HEK293 (cell line): ENCODE measurements at regions not wholly inside any gene's neighbourhood (a gene's known extent, or its start where the extent isn't known, plus 50 kb on each side); places are given as distances from the start of the nearest gene placed in this dataset.

Experiments used
- CTCF ChIA-PET: fragments of 350-600 bp; formaldehyde crosslinking; extraction: SDS; loops from one replicate; lab custom pipeline; 2021; ENCODE audit warnings: antibody characterized with exemption; lab: Yijun Ruan, JAX
- POLR2A ChIA-PET: fragments of 300-600 bp; formaldehyde crosslinking; extraction: SDS; loops from one replicate; lab custom pipeline; 2020; ENCODE audit warnings: antibody characterized with exemption, inconsistent platforms; lab: Yijun Ruan, JAX
- H3K27ac ChIP-seq: fragments of 200-500 bp; sonication (Bioruptor generic); 2 replicates; pipeline ENCODE4 v1.5.1; 2014; ENCODE audit warnings: low read depth, low read length, control low read depth, inconsistent platforms; ENCODE audit errors: extremely low read depth
- H3K36me3 ChIP-seq, 2 experiments: fragments of 200-500 bp in 1 of 2; sonication (Bioruptor generic) in 1 of 2; 1 replicate in 1 of 2; 2 replicates in 1 of 2; pipeline ENCODE4 v1.5.1; 2014 to 2017; ENCODE audit warnings: inconsistent platforms in 2 of 2, low read length in 2 of 2; ENCODE audit not compliant: control insufficient read depth in 2 of 2, insufficient read depth in 1 of 2
- H3K4me1 ChIP-seq: fragments of 200-500 bp; sonication (Bioruptor generic); 2 replicates; pipeline ENCODE4 v1.5.1; 2014; ENCODE audit warnings: mild to moderate bottlenecking, low read length, inconsistent platforms; ENCODE audit not compliant: control insufficient read depth, insufficient read depth
- H3K4me3 ChIP-seq: 2 replicates; pipeline ENCODE4 v1.5.1; 2011; ENCODE audit warnings: low read depth, mild to moderate bottlenecking, control low read depth, low read length, moderate library complexity
- H3K9me3 ChIP-seq: fragments of 200-500 bp; sonication (Bioruptor generic); 2 replicates; pipeline ENCODE4 v1.5.1; 2014; ENCODE audit warnings: low read depth, low read length, inconsistent platforms; ENCODE audit not compliant: control insufficient read depth, insufficient read depth
- KLF16 ChIP-seq: fragments of 450-650 bp; formaldehyde crosslinking; IDR thresholded peaks from 2 replicates; pipeline ENCODE4 v1.5.1; 2017; ENCODE audit warnings: missing biosample characterization, missing genetic modification characterization
- KLF17 ChIP-seq: fragments of 450-650 bp; formaldehyde crosslinking; IDR thresholded peaks from 2 replicates; pipeline ENCODE4 v1.5.1; 2016; ENCODE audit warnings: missing biosample characterization, missing genetic modification characterization
- PRDM4 ChIP-seq: fragments of 450-650 bp; formaldehyde crosslinking; IDR thresholded peaks from 2 replicates; pipeline ENCODE4 v1.5.1; 2017; ENCODE audit warnings: missing biosample characterization, missing genetic modification characterization
- SALL2 ChIP-seq: fragments of 450-650 bp; formaldehyde crosslinking; IDR thresholded peaks from 2 replicates; pipeline ENCODE4 v1.5.0; 2017; ENCODE audit warnings: missing biosample characterization, mild to moderate bottlenecking, missing genetic modification characterization, borderline replicate concordance
- ZBTB21 ChIP-seq: fragments of 450-650 bp; formaldehyde crosslinking; IDR thresholded peaks from 2 replicates; pipeline ENCODE4 v1.5.1; 2017; ENCODE audit warnings: missing biosample characterization, missing genetic modification characterization
- ZEB2 ChIP-seq: fragments of 450-650 bp; formaldehyde crosslinking; IDR thresholded peaks from 2 replicates; pipeline ENCODE4 v1.5.1; 2016; ENCODE audit warnings: missing biosample characterization, missing genetic modification characterization
- ZIC2 ChIP-seq: fragments of 450-650 bp; formaldehyde crosslinking; IDR thresholded peaks from 2 replicates; pipeline ENCODE4 v1.5.1; 2016; ENCODE audit warnings: missing biosample characterization, missing genetic modification characterization
- ZNF2 ChIP-seq: fragments of 450-650 bp; formaldehyde crosslinking; IDR thresholded peaks from 2 replicates; pipeline ENCODE4 v1.5.1; 2016; ENCODE audit warnings: missing biosample characterization, missing genetic modification characterization
- ZNF211 ChIP-seq: fragments of 450-650 bp; formaldehyde crosslinking; IDR thresholded peaks from 2 replicates; pipeline ENCODE4 v1.5.1; 2016; ENCODE audit warnings: low read depth, missing biosample characterization, missing genetic modification characterization
- ZNF302 ChIP-seq: fragments of 450-650 bp; formaldehyde crosslinking; IDR thresholded peaks from 2 replicates; pipeline ENCODE4 v1.5.1; 2016; ENCODE audit warnings: missing biosample characterization, missing genetic modification characterization, low read depth
- ZNF311 ChIP-seq: fragments of 450-650 bp; formaldehyde crosslinking; IDR thresholded peaks from 2 replicates; pipeline ENCODE4 v1.5.1; 2017; ENCODE audit warnings: missing biosample characterization, missing genetic modification characterization, borderline replicate concordance
- ZNF354C ChIP-seq: fragments of 450-650 bp; formaldehyde crosslinking; IDR thresholded peaks from 2 replicates; pipeline ENCODE4 v1.5.1; 2016; ENCODE audit warnings: missing biosample characterization, missing genetic modification characterization, low read depth, borderline replicate concordance
- ZNF629 ChIP-seq: fragments of 450-650 bp; formaldehyde crosslinking; IDR thresholded peaks from 2 replicates; pipeline ENCODE4 v1.5.1; 2017; ENCODE audit warnings: missing biosample characterization, missing genetic modification characterization
- ZNF639 ChIP-seq: fragments of 450-650 bp; formaldehyde crosslinking; IDR thresholded peaks from 2 replicates; pipeline ENCODE4 v1.5.1; 2016; ENCODE audit warnings: missing biosample characterization, missing genetic modification characterization
- ZNF692 ChIP-seq: fragments of 450-650 bp; formaldehyde crosslinking; IDR thresholded peaks from 2 replicates; pipeline ENCODE4 v1.5.1; 2016; ENCODE audit warnings: missing biosample characterization, missing genetic modification characterization
- ZNF701 ChIP-seq: fragments of 450-650 bp; formaldehyde crosslinking; IDR thresholded peaks from 2 replicates; pipeline ENCODE4 v1.5.1; 2016; ENCODE audit warnings: missing biosample characterization, missing genetic modification characterization
- ZNF768 ChIP-seq: fragments of 450-650 bp; formaldehyde crosslinking; IDR thresholded peaks from 2 replicates; pipeline ENCODE4 v1.5.1; 2018; ENCODE audit warnings: missing biosample characterization, mild to moderate bottlenecking, missing genetic modification characterization
- ZSCAN18 ChIP-seq: fragments of 450-650 bp; formaldehyde crosslinking; IDR thresholded peaks from 2 replicates; pipeline ENCODE4 v1.5.1; 2016; ENCODE audit warnings: missing biosample characterization, missing genetic modification characterization
- ZSCAN30 ChIP-seq: fragments of 450-650 bp; IDR thresholded peaks from 2 replicates; pipeline ENCODE4 v1.5.1; 2018; ENCODE audit warnings: missing biosample characterization, mild to moderate bottlenecking, missing genetic modification characterization, moderate library complexity
- TF ChIP-seq, protein P1 (sequence below): fragments of 450-650 bp; formaldehyde crosslinking; IDR thresholded peaks from 2 replicates; pipeline ENCODE4 v1.5.1; 2016; ENCODE audit warnings: missing biosample characterization, missing genetic modification characterization
- TF ChIP-seq, protein P2 (sequence below): fragments of 450-650 bp; formaldehyde crosslinking; IDR thresholded peaks from 2 replicates; pipeline ENCODE4 v1.5.1; 2016; ENCODE audit warnings: missing biosample characterization, missing genetic modification characterization
- TF ChIP-seq, protein P3 (sequence below): fragments of 450-650 bp; formaldehyde crosslinking; IDR thresholded peaks from 2 replicates; pipeline ENCODE4 v1.5.1; 2017; ENCODE audit warnings: missing biosample characterization, mild to moderate bottlenecking, missing genetic modification characterization, moderate library complexity

DNA sequence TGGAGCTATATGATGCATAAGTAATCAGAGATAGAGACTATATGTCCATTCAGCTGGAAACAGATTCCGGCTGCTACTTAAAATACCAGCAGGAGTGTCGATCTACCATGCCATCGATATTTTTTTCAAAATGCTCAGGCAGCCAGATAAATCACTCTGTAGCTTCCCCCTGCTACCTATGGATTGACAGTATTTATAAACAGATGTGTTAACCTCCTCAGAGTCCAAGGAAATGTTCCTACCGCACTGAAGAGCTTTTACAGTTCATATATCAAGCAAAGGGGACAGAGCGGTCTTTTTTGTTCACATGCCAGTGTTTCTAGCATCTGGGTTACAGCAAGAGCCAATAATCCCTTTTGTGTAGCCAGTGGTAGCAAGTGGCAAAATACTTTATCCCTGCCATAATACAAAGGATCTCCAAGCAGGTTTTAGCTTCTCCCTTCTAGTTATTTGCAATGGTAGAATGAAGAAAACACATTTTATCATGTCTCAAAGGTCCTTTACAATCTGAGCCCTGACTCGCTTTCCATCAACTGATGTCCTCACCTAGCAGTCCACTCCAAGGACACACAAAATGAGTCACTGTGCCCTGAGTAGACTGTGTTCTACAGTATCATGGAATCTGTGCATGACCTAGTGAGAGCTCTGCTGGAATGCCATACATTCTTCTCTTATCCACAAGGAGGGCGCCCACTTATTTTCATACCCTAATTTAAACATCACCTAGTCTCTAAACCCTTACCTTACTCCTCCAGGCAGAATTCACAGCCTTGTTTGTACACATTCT, 507.0 kb downstream of the TBL1XR1 start (continued):
- no peak for TF ChIP-seq KLF16
- TF ChIP-seq ZNF768: no peak
- TF ChIP-seq ZIC2: no peak
- TF ChIP-seq, protein P1, sequence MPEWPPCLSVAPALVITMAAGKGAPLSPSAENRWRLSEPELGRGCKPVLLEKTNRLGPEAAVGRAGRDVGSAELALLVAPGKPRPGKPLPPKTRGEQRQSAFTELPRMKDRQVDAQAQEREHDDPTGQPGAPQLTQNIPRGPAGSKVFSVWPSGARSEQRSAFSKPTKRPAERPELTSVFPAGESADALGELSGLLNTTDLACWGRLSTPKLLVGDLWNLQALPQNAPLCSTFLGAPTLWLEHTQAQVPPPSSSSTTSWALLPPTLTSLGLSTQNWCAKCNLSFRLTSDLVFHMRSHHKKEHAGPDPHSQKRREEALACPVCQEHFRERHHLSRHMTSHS (tag by site-specific recombination): no peak
- no peak for TF ChIP-seq SALL2 (tag by site-specific recombination)

DNA sequence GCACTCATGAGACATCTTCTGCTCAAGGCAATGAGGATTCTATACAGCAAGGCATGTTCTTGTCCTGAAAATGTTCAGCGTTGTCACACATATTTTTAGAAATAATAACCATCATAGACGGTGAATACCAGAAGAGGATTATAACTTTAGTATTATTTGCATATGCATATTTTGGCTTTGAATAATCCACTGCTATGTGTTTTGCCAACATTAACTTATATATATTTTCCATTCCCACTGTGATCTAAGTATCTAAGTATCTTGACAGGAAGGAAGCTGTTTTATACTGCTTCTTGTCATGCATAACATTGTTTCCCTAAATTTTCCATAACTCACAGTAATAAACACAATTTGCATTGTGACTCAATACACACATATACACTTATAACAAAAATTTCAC, 509.5 kb downstream of the TBL1XR1 start:
- no peak overlapping the region for H3K4me3 ChIP-seq
- TF ChIP-seq ZSCAN18 (tag by site-specific recombination): no peak
- no peak for TF ChIP-seq ZNF629 (tag by site-specific recombination)
- TF ChIP-seq, protein P2, sequence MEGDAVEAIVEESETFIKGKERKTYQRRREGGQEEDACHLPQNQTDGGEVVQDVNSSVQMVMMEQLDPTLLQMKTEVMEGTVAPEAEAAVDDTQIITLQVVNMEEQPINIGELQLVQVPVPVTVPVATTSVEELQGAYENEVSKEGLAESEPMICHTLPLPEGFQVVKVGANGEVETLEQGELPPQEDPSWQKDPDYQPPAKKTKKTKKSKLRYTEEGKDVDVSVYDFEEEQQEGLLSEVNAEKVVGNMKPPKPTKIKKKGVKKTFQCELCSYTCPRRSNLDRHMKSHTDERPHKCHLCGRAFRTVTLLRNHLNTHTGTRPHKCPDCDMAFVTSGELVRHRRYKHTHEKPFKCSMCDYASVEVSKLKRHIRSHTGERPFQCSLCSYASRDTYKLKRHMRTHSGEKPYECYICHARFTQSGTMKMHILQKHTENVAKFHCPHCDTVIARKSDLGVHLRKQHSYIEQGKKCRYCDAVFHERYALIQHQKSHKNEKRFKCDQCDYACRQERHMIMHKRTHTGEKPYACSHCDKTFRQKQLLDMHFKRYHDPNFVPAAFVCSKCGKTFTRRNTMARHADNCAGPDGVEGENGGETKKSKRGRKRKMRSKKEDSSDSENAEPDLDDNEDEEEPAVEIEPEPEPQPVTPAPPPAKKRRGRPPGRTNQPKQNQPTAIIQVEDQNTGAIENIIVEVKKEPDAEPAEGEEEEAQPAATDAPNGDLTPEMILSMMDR (tag by site-specific recombination): no peak
- TF ChIP-seq ZIC2: no peak
- TF ChIP-seq ZNF2 (tag by site-specific recombination): no peak
- TF ChIP-seq ZNF639 (tag by site-specific recombination): no peak
- TF ChIP-seq ZNF302 (tag by site-specific recombination): no peak
- no peak for TF ChIP-seq PRDM4
- no peak for TF ChIP-seq ZNF701 (tag by site-specific recombination)
- TF ChIP-seq KLF17: no peak
- no peak for TF ChIP-seq ZNF311 (tag by site-specific recombination)
- no peak for TF ChIP-seq ZNF692
- TF ChIP-seq ZNF211: no peak
- no peak for TF ChIP-seq ZBTB21 (tag by site-specific recombination)
- no peak for TF ChIP-seq ZEB2 (tag by site-specific recombination)
- no peak for TF ChIP-seq ZSCAN30 (tag by site-specific recombination)
- no peak for TF ChIP-seq ZNF354C
- TF ChIP-seq, protein P3, sequence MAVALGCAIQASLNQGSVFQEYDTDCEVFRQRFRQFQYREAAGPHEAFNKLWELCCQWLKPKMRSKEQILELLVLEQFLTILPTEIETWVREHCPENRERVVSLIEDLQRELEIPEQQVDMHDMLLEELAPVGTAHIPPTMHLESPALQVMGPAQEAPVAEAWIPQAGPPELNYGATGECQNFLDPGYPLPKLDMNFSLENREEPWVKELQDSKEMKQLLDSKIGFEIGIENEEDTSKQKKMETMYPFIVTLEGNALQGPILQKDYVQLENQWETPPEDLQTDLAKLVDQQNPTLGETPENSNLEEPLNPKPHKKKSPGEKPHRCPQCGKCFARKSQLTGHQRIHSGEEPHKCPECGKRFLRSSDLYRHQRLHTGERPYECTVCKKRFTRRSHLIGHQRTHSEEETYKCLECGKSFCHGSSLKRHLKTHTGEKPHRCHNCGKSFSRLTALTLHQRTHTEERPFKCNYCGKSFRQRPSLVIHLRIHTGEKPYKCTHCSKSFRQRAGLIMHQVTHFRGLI (tag by site-specific recombination): no peak
- POLR2A ChIA-PET: no interaction called here
- H3K9me3 ChIP-seq: no peaks in the 10 kb centered on the region
- no peaks in the 10 kb centered on the region for H3K36me3 ChIP-seq
- no peak overlapping the region for H3K27ac ChIP-seq
- no peaks in the 10 kb centered on the region for H3K4me1 ChIP-seq
- CTCF ChIA-PET: no interaction called here
